HG03469 (cell line): ENCODE measurements at regions not wholly inside any gene's neighbourhood (a gene's known extent, or its start where the extent isn't known, plus 50 kb on each side); places are given as distances from the start of the nearest gene placed in this dataset.
"Not testable (repeated sequence)": the region's sequence is repeated elsewhere in the genome, so short reads cannot be mapped to it uniquely, and the experiment has no call there.

Experiments used
- ATAC-seq: cut with Tn5 transposase; IDR thresholded peaks from one replicate; pipeline ENCODE4 v1.9.1; 2021; ENCODE audit warnings: mild to moderate bottlenecking, moderate library complexity, moderate number of reproducible peaks; ENCODE audit not compliant: unreplicated experiment

DNA sequence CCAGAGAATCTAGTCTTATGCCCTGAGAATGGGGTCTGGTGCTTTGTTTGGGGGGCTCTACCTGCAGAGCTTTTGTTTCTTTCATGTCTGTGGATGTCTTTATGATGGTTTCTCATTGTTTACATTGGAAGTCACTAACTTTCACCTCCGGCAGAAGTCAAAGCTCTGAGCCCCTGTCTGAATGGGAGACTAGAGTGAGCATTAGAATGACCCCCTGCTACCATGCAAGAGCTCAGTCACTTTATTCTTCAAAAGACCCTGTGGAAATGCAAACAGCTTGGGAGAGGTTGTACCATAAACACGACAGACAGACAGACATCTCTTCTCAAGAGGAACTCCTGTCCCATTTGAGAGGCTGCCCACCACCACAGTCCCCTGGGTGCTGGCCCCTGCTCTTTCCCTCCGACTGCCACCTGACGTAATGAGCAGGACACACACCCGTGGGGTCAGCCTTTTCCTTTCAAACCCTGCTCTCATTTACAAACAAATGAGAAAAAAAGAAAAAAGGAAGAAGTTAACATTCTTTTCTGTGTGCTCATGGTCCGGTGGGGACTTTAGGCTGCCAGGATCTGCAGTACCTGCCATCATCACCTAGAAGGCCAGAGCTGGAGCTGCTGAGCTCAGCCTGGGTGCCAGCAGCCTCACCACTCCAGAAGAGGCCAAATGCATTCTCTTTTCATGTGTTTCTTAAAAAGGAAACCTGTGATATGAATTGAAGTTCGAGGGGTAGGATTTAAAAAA, 91.6 kb downstream of the FZD1 start:
- no peak for ATAC-seq

DNA sequence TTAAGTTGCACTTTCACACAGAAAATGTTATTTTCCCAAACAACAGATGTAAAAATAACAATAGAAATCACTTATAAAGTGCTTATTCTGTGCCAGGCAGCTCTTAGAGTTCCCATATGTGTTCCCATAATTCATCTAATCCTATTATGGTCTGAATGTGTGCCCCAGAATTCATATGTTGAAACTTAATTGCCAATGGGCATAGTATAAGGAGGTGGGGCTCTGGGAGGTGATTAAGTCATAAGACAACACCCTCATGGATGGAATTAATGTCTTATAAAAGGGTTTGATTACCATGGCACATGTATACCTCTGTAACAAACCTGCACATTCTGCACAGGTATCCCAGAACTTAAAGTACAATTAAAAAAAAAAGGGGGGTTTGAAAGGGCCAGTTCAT, 92.7 kb downstream of the FZD1 start:
- ATAC-seq = no peak

DNA sequence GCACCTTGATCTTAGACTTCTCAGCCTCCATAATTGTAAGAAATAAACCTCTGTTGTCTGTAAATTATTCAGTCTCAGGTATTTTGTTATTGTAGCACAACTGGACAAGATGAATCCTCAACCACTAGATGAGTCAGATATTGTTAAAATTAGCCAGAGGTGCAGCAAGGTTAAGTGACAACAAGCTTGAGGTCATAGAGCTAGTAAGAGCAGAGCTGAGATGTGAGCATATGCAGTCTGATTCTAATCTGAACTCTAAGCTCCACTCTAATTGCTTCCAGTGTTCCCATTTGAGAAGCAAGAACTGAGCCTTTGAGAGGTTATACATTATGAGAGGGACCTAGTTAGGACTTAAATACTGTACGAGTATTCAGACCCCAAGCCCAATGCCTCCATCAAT, 93.1 kb downstream of the FZD1 start:
- no peak for ATAC-seq

DNA sequence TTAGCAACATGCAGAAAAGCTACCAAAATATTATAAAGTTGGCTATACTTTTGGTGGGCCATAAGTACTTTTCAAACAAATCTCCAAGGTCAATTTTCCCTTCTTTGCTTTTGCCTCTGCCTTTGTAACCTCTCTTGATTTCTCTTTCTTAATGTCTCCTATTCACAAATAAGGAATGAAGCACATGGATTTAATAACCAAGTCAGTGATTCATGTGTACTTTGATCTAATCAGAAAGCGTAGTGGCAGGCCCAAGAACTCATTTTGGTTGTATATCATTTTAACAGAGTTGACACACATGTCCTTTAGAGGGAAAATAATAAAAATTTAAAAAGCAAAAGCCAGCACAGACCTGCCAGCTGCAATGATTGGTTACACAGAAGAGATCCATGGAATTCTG, 93.7 kb downstream of the FZD1 start:
- no peak for ATAC-seq

DNA sequence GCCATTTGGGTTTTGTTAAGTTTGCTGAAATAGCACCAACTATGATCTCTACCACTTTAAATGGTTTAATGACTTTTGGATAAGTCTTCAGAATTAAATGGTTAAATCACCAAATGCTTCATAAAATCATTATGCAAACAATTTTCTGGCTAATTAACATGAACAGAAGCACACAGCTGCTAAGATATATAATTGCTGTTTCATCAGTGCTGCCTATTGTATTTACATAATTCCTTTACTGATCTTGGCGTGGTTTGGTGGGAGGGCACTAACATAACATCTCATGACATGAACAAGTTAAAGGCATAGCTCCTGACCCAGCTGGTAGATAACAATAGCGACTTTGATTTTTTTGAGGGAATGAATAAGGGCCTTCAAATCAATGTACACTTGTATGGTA, 94.1 kb downstream of the FZD1 start:
- ATAC-seq = no peak

DNA sequence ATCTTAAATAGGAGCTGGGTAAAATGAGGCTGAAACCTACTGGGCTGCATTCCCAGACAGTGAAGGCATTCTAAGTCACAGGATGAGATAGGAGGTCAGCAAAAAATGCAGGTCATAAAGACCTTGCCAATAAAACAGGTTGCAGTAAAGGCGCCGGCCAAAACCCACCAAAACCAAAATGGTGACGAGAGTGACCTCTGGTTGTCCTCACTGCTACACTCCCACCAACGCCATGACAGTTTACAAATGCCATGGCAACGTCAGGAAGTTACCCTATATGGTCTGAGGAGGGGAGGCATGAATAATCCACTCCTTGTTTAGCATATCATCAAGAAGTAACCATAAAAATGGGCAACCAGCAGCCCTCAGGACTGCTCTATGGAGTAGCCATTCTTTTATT, 100.9 kb downstream of the FZD1 start:
- ATAC-seq = not testable (repeated sequence)

DNA sequence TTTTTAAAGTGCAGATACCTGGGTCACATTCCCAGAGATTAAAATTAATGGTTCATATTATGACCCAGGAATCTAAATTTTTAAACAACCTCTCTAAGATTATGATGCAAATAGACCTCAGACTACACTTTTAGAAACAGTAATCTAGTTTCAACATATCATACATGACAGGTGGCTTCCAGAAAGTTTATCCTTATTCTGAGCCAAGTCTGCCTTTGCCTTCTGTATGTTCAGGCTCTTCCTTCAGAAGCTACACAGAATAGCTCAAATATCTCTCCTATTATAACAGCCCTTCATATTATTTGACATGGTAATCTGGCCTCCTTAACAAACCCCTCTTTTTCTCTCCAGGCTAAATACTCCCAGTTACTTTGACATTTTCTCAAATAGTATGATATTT, 101.9 kb downstream of the FZD1 start:
- ATAC-seq = no peak

DNA sequence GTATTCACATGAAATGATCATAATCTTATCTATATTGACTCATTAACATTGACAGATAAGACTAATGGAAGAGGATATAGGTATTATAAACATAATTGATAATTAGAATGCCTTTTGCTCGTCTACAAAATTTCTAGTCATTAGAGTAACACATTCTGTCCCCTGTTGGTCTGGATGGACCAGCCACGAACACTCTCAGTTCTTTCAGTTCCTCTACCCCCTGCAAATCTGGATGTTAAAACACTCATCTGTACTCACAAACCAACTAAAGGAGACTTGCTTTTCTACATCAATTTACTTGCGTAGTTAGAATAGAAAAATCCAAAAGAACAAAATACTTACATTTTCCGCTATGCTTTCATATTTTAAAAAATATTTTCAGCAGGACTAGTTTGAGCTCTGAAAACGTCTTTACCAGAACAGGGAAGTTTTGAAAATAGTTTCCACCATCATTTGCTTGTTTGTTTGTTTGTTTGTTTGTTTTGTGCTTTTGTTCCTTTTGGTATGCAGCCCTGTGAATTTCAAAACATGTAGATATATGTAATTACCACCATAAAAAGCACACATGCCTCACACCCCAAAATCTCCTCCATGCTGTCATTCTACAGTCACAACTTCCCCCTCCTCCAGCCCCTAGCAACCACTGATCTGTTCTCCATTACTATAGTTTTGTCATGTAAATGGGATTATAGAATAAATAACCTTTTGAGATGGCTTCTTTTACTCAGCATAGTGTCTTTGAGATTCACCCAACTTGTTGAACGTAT, 103.8 kb downstream of the FZD1 start:
- no peak for ATAC-seq

DNA sequence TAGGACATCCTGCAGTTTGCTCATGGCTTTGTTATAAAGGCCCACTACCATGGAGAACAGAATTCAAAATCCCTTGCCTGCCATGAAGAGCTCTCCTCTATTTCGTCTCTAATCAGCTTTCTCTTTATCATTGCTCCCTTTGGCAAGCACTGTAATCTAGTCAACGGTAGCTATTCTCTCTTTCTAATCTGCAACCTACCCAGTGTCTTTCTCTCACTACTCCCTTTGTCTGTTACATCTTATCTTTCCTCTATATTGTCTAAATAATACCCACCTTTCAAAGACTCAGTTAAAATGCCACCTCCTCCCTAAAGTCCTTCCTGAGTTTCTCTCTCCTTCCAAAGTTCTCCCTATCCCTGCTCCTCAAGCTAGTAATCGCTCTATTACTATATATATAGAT, 108.1 kb downstream of the FZD1 start:
- ATAC-seq = no peak

DNA sequence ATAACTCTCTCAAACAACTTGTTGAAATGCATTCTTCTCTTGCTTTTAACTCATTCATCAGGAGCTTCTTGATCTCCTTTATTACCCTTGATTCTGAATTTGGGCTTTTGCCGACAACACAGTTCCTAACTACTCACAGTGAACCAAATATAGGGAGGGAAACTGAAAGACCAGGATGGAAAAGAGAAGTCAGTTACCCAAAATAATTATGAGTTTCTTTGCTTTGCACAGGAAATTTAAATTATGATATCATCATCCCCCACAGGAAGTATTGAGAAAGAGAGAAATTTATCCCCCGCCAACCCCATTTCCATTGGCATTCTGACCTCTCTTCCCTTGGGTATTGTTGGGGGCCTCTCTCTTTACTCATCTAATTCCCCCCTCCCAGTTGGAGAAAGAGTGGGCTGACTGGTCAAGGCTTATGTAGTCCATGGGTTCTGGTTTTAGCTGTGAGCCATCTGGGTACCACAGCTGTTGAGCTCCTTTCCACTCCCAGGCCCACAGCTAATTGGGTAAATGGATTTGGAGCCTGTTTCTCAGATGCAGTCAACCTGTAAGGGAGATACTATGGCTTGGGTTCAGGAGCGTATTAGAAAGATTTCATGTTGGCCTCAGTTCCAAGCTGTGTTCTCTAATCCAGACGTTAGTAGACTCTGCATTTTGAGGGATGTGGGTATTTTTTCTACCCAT, 109.0 kb downstream of the FZD1 start:
- ATAC-seq = no peak

DNA sequence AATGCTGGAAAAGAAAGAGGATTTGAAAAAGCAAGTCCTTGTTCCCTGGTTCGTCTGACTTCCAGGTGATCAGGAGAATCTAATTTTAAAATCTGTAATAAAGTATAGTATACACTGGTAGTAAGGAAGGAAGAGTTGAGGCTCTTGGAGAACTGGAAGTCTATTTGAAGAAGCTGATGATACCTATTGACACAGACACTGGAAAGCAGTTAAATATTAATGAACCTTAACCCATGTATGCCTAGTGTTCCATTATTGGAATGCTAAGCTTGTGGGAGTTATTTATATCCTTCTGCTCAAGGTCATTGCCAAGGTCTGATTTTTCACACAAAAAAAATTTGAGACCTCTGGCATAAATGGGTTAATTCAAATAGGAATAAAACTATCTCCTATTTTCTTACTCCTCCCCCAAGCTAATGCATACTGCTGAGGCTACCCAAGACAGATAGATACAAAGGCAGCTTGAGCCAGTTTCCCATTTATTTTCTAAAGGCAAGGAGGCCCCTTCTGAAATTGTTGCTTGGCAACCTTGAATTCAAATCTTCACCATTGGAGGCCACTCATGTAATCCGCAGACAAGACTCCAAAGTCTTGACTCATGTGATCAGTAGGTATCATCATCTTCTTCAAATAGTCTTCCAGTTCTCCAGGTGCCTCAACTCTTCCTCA, 110.2 kb downstream of the FZD1 start:
- ATAC-seq = no peak

DNA sequence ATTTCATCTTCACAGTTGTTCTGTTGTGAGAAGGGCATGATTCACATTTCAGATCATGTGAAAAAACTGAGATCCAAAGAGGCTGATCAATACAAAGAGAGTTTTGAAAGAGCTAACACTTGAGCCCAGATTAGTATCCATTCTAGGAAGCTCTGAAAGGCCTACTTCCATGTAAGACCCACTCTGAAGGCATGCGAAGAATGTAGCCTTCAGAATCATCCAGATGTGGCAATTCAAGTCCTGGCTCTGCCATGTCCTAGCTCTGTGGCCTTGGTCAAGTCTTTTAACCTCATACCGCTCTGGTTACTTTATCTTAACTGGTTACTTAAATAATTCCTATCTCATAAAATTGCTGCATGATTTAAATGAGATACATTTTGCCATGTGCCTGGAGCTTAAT, 111.1 kb downstream of the FZD1 start:
- no peak for ATAC-seq

DNA sequence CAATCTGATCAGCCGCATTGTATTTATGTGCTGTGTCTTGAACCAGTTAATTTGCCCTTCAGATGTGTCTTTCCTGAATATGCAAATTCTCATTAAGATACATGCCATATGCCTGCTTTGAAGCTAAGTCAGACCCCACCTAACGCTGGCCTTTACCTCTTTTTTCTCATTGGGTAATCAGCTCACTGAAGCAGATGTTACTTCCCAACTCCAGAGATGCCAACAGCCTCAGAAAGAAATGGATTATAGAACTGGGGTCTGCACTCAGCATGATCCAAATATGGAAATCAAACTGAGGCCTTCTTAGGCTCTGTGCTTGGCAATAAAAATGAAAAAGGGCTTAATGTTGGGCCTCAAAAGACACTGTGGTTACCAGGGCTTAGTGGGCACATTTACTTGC, 113.9 kb downstream of the FZD1 start:
- ATAC-seq = no peak

DNA sequence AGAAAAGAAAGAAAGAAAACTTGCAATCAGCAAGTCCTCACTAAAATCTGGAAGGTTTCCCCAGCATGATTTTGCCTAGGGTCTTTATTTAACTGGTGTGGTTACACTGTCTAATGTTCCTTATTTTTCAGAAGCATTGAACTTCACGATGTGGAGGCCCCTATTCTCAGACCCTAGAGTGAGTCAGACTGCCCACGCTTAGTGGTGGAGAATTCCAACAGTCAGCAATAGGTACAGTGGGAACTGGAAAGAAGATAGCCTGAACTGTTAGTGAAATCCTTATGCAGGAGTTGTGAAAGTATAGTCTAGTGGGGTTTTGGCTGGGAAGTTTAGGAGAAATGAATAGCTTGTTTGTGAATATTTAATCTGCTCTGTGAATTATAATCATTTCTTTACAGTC, 115.0 kb downstream of the FZD1 start:
- no peak for ATAC-seq

DNA sequence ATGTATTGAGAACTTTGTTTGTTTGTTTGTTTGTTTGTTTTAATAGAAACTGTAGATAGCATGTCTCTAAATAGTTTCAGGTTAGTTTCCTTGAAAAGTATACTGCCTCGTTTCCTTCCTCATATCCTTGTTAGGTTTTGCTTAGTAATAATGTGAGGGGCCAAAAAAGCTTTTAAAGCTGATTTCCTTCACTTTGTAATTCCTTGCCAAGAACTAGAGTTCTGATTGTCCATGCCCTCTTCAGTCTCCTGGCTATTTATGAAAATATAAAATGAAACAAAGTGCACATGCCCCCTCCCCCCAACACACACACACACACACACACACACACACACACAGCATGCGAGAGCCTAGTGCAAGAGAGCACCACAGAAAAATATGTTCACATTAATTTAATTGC, 115.8 kb downstream of the FZD1 start:
- ATAC-seq = no peak

DNA sequence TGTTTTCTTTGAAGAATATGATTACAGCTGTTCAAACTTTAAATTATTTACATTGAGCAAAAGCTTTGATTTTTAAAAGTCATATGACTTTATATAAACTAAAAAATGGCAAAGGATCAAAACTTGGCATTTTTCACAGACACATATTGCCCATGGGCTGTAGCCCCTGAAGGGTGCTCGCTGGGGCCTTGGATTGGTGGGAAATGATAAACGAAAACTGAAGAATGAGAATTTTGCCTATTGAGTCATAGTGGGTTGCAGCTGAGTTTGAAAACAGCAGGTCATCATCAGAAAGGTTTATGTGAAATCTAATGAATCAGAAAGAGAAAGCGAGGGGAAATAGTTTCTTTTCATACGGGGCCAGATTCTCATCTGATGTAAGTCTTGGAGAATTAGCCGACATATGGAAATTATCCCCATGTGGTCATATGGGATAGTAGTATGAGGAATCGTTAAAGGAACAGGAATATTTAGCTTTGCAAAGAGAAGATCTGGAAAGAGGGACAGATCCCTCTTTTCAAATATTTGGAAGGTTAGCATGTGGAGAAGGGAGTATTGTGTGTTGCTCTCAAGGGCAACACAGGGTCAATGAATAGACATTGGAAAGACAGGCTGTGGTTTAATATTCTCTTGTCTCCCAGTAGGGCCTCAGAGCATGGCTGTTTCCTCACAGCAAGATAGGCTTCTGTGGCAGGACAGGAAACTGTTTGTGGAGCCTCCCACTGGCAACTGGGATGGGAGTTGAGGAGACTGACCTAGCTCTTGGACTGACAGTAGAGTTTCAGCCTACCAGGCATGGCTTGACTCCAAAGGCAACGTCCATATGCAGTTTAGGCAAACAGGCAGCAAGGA, 119.0 kb downstream of the FZD1 start:
- ATAC-seq = no peak

DNA sequence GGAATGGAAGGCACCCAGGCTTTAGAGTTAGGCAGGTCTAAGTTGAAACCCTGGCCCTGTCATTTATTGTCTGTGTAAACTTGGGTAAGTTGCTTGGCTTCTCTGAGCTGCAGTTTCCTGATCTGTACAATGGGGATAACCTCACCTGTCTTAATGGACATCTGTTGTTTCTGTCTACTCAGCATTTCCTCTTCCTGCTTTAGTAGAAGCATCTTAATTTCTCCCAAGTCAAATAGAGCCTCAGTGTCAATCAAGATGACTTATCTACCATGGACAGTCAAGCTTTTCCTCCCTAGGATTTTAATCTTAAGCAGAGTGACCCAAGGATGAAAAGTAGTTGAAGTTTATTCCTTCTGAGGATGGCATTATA, 119.7 kb downstream of the FZD1 start:
- no peak for ATAC-seq

DNA sequence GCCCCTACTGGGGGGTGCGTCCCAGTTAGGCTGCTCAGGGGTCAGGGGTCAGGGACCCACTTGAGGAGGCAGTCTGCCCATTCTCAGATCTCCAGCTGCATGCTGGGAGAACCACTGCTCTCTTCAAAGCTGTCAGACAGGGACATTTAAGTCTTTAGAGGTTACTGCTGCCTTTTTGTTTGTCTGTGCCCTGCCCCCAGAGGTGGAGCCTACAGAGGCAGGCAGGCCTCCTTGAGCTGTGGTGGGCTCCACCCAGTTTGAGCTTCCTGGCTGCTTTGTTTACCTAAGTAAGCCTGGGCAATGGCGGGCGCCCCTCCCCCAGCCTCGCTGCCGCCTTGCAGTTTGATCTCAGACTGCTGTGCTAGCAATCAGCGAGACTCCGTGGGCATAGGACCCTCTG, 130.5 kb downstream of the FZD1 start:
- not testable (repeated sequence) for ATAC-seq

DNA sequence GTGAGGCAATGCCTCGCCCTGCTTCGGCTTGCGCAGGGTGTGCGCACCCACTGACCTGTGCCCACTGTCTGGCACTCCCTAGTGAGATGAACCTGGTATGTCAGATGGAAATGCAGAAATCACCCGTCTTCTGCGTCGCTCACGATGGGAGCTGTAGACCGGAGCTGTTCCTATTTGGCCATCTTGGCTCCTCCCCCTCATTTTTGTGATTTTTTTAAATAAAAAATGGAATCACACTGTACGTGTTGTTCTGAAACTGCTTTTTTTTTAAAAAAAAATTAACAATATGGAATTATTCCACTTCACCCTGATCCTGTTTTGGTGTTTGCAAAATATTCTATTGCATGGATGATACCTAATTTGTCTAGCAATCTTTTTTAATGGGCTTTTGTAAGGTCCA, 131.1 kb downstream of the FZD1 start:
- ATAC-seq = not testable (repeated sequence)

DNA sequence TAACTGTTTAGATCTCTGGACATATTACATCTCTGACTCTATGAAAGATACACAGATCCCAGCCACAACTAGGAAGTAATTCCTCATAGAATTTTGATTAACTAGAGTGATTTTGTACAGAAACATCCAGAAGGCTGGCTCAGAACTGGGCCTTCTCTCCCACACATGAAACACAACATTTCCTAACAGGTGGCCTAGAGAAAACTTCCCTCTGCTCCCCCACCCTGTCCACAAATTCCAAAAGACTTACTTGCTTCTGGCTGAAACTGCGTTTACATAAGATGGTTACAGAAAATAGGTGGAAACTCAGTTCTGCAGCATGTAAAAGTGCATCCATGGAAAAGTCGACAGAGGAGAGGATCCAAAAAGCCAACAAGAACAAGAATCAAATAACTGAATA, 132.9 kb downstream of the FZD1 start:
- ATAC-seq = no peak

DNA sequence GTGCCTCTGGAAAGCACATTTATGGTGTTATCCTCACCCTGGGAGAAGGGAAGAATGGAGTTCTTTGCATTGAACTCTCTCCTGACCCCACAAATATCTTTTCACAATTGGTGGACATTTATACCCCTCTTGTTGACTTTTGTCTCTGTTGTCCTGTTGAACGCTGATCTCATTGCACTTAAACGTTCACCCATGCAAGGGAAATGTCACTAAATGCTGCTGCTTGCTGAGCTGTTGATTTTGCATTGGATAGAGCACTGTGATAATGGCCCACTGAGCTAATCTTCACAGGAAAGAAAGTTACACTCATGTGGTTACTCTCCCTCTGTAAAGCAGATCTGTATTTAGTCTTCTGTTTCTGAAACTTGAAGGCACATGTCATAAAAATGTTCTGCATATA, 133.4 kb downstream of the FZD1 start:
- no peak for ATAC-seq
